ENCODE measurements at regions not wholly inside any gene's neighbourhood (a gene's known extent, or its start where the extent isn't known, plus 50 kb on each side); places are given as distances from the start of the nearest gene placed in this dataset.

- no peak for TF ChIP-seq CTCF (IDR thresholded peaks at IDR 0.05; ENCODE audit: control insufficient read depth, insufficient read depth, low read depth, low read length, missing control alignments)
- no peak overlapping the region for H3K4me3 ChIP-seq (ENCODE audit: control insufficient read depth, low read depth, low read length)
- DNase-seq (ENCODE audit: low read depth) = no peak
Observed at GRCh38 chr2:128411431-128411830, 92.8 kb upstream of the HS6ST1 start.

- no peak for DNase-seq (ENCODE audit: low read depth)
- TF ChIP-seq CTCF (IDR thresholded peaks at IDR 0.05; ENCODE audit: control insufficient read depth, insufficient read depth, low read depth, low read length, missing control alignments) = no peak
- H3K4me3 ChIP-seq (ENCODE audit: control insufficient read depth, low read depth, low read length) = no peak overlapping the region
Observed at GRCh38 chr2:128412181-128412871, 93.7 kb upstream of the HS6ST1 start.

GRCh38 chr2:128413014-128413717 is 94.5 kb upstream of the HS6ST1 start:
- H3K4me3 ChIP-seq (ENCODE audit: control insufficient read depth, low read depth, low read length) = no peak overlapping the region
- TF ChIP-seq CTCF (IDR thresholded peaks at IDR 0.05; ENCODE audit: control insufficient read depth, insufficient read depth, low read depth, low read length, missing control alignments) = no peak
- no peak for DNase-seq (ENCODE audit: low read depth)

- no peak for TF ChIP-seq CTCF (IDR thresholded peaks at IDR 0.05; ENCODE audit: control insufficient read depth, insufficient read depth, low read depth, low read length, missing control alignments)
- DNase-seq (ENCODE audit: low read depth) = no peak
- H3K4me3 ChIP-seq (ENCODE audit: control insufficient read depth, low read depth, low read length) = no peak overlapping the region
Observed at GRCh38 chr2:128413718-128414341, 95.2 kb upstream of the HS6ST1 start.

GRCh38 chr2:128414351-128414750 is 95.7 kb upstream of the HS6ST1 start:
- no peak overlapping the region for H3K4me3 ChIP-seq (ENCODE audit: control insufficient read depth, low read depth, low read length)
- DNase-seq (ENCODE audit: low read depth) = no peak
- TF ChIP-seq CTCF (IDR thresholded peaks at IDR 0.05; ENCODE audit: control insufficient read depth, insufficient read depth, low read depth, low read length, missing control alignments) = no peak

GRCh38 chr2:128414946-128415778 is 96.5 kb upstream of the HS6ST1 start:
- H3K4me3 ChIP-seq (ENCODE audit: control insufficient read depth, low read depth, low read length) = no peak overlapping the region
- no peak for TF ChIP-seq CTCF (IDR thresholded peaks at IDR 0.05; ENCODE audit: control insufficient read depth, insufficient read depth, low read depth, low read length, missing control alignments)
- no peak for DNase-seq (ENCODE audit: low read depth)
